ENCODE measurements at regions not wholly inside any gene's neighbourhood (a gene's known extent, or its start where the extent isn't known, plus 50 kb on each side); places are given as distances from the start of the nearest gene placed in this dataset.

- TF ChIP-seq CTCF (IDR thresholded peaks at IDR 0.05 in 2 of 3, conservative IDR thresholded peaks at IDR 0.05 in 1 of 3; ENCODE audit: insufficient read depth in 2 of 3, low read depth in 1 of 3, low read length in 3 of 3) (no peak), THAP12 (CRISPR knock-in tag; IDR thresholded peaks at IDR 0.05) (no peak), ZNF311 (CRISPR knock-in tag; IDR thresholded peaks at IDR 0.05) (no peak), TEAD4 (IDR thresholded peaks at IDR 0.05; ENCODE audit: low read length) (no peak), TEAD4 (CRISPR knock-in tag; IDR thresholded peaks at IDR 0.05; ENCODE audit: borderline replicate concordance) (no peak)
Observed at GRCh38 chr6:43916924-43917877, 147.2 kb downstream of the VEGFA start.

Measured in K562 (cell line).